NCI-H69 (cell line): ENCODE measurements at regions not wholly inside any gene's neighbourhood (a gene's known extent, or its start where the extent isn't known, plus 50 kb on each side); places are given as distances from the start of the nearest gene placed in this dataset.
"Not testable (repeated sequence)": the region's sequence is repeated elsewhere in the genome, so short reads cannot be mapped to it uniquely, and the experiment has no call there.

ENCODE experiments used
- DNase-seq: peaks from one replicate; lab custom pipeline; 2025; lab: John Stamatoyannopoulos, UW

GRCh38 chr3:104257486-104257885 is 1109.2 kb upstream of the ALCAM start:
- DNase-seq: peak; percentile 11

GRCh38 chr3:104263477-104263876 is 1103.2 kb upstream of the ALCAM start:
- DNase-seq: no peak

- DNase-seq: peak; percentile 17
Measured at GRCh38 chr3:104266219-104266618, 1100.5 kb upstream of the ALCAM start.

- peak; percentile 3 for DNase-seq
Measured at GRCh38 chr3:104269771-104270170, 1096.9 kb upstream of the ALCAM start.

DNA sequence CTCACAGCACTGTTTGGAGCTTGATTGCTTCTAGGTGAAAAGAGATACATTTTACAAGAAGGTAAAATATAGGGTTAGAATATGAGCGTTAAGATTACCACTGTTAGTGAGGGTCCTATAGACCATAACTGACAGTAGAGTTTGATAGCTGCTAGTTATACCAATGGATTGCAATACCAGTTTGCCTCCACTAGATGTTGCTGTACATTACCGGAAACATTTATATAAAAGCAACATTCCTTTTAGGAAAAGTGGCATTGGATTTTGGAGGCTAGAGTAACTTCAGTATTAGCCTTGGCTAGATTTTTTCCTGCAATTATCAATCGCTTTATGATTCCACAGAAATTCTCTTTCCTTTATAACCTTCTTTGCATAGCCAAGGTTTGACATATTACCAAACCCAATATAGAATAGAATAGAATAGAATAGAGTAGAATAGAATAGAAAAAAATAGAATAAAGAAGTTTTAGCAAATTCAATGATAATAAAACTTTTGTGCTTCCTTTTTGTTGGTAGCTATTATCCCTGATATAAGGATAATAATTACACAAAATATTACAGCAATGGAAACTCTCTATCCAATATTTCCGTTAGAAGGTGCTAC is 1093.6 kb upstream of the ALCAM start:
- DNase-seq: peak; percentile 68

GRCh38 chr3:104275199-104275598 is 1091.5 kb upstream of the ALCAM start:
- no peak for DNase-seq

- DNase-seq: no peak
Measured at GRCh38 chr3:104279617-104280016, 1087.1 kb upstream of the ALCAM start.

DNA sequence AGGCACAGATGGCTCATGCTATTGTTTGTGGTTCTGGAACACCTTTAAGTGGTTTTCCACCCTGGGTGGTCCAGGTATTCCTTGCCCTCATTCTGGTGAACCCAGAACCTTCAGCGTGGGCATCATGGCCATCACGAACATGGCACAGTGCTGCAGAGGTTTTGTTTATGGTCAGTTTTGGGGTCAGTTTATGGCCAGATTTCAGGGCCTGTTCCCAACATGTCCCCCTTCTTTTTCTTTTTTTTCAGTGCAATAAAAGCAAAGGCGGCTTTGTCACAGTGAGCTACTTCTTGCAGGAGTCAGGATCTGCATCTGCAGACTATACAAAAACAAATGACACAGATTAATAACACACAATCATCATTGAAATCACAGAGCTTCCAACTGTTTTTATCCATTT is 1085.0 kb upstream of the ALCAM start:
- DNase-seq: no peak

DNA sequence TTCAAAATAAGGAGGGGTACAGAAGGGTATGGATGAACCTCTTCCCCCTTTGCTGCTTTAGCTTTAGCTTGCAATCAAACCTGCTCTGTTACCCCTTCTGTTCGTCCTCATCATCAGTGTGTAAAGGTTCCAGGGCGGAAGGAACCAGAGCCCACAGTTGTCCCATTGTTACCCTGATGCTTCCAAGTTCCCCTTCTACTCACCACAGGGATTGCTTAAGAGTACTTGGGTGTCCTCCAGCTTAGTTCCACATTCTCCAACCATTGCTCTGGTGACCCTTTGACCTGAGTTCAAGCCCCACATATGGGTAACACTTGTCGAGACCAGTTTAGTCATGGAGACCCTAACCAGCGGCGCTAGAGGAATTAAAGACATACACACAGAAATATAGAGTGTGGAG is 1080.1 kb upstream of the ALCAM start:
- DNase-seq: no peak

- peak; percentile 3 for DNase-seq
Measured at GRCh38 chr3:104291437-104291851, 1075.3 kb upstream of the ALCAM start.

DNA sequence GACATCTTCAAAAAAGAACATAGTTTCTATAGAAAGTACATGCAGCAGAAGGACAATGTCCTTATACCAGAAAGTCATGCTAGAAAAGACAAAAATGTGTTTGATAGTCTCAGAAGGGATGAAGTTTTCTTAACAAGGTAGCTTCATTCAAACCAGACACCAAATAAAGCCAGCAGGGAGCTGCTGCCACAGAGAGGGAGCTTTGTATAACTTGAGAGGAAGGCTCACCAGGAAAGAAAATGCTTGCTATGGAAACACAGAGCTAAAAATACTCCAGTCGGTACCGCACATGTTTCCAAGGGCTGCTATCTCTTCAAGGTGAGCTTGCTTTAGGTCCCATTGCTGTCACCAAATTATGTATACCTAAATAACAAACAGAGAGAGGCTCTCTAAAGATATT is 1074.8 kb upstream of the ALCAM start:
- DNase-seq: peak; percentile 44

DNA sequence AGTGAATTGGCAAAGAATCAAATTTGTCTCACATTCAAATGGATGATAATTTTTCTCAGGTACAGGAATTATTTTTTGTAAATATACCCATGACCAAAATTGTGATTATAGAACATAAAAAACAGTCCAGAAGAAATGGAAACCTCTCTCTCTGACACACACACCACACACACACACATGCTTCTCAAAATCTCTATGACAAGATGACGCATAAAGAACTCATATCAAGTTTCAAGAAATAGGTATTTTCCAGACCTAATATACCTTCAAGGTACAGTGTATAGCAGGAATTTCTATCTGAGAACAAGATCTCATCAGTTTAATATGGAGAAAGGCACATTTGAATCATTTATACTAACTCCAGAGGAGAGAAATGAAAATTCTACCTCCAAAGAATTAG is 1069.1 kb upstream of the ALCAM start:
- DNase-seq: peak; percentile 1

DNA sequence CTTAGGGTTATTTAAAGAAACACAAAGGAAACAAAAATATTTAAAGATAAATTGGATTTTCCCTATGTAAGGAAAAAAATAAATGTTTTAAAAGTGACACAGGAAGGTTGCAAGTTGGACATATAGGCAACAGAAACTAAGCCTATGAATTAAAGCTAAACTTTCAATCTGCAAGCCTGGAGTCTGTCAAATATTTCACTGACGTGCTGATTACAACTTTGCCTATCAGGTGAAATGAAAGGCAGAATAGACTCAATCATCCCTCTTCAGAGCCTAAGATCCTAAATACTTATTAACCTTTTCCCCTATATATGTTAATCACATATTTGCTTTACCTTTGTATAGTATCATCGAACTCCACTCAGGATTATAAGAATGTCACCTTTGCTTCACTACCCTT is 1068.0 kb upstream of the ALCAM start:
- DNase-seq: no peak

GRCh38 chr3:104316118-104316517 is 1050.6 kb upstream of the ALCAM start:
- no peak for DNase-seq

DNA sequence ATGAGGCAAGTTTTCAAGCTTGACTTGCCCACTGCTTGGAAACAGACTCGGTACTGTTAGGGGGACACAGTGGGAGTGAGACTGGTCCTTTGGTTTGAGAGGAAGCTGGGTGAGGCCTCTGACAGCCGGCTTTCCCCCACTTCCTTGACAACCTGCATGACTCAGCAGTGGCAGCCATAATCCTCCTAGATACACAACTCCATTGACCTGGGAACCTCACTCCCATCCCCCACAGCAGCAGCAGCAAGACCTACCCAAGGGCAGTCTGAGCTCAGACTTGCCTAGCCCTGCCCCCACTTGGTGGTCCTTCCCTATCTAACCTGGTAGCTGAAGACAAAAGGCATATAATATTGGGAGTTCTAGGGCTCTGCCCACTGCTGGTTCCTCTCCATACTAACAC is 1043.5 kb upstream of the ALCAM start:
- no peak for DNase-seq

- no peak for DNase-seq
Measured at GRCh38 chr3:104347291-104347690, 1019.4 kb upstream of the ALCAM start.

DNA sequence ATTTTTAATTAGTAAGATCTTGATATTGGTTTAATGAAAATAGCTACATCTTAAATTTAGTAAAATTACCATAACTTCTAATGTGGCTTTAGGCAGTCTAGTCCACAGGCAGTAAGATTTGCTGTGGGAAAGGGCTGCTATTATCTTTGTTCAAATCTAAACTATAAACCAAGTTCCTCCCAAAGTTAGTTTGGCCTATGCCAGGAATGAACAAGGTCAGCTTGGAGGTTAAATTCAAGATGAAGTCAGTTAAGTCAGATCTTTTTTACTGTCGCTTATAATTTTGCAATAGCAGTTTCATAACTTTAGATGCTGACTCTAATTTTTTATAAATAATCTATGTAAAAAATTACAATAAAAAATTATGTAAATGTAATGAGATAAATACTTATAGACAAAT is 1016.9 kb upstream of the ALCAM start:
- no peak for DNase-seq

DNA sequence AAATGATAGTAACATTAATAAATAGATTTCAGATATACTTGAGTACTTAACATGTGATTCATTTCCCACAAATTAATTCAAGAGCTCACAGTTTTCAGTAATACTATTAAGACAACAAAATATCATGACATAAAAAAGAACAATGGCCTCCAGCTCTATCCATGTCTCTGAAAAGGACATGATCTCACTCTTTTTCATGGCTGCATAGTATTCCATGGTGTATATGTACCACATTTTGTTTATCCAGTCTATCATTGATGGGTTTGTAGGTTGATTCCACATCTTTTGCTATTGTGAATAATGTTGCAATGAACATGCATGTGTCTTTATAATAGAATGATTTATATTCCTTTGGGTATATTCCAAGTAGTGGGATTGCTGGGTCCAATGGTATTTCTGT is 1012.8 kb upstream of the ALCAM start:
- DNase-seq: no peak

GRCh38 chr3:104359546-104359945 is 1007.2 kb upstream of the ALCAM start:
- no peak for DNase-seq

- DNase-seq: no peak
Measured at GRCh38 chr3:104360038-104360437, 1006.7 kb upstream of the ALCAM start.

- DNase-seq: not testable (repeated sequence)
Measured at GRCh38 chr3:104361748-104362147, 1005.0 kb upstream of the ALCAM start.

DNA sequence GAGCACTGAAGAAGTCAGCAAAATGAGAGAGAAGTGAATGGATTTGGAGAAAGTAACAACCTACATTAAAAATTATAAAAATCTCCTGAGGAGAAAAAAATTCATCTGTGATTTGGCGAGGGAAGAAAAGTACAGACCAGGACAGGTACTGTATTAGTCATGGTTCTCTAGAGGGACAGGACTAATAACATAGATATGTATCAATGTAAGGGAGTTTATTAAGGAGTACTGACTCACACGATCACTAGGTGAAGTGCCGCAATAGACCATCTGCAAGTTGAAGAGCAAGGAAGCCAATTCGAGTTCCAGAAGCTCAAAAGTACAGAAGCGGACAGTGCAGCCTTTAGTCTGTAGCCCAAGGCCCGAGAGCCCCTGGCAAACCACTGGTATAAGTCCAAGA is 1004.4 kb upstream of the ALCAM start:
- DNase-seq: no peak

DNA sequence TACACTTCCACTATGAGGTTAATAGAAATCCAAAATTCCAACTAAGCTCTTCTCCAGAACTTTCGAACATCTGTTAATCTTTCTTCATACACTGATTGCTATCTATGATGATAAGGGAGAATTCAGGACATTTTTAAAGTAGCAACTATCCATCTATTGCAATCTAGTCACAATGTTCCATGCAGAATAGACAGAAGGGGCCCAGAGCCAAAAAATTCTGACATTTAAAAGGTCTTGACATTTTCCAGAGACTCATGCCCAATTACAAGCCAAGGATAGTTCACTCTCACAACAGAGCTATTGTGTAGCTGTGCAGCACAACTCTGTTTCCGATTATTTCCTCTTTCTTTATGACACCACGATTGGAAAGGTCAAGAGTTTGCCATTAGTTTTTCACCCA is 999.7 kb upstream of the ALCAM start:
- no peak for DNase-seq

- no peak for DNase-seq
Measured at GRCh38 chr3:104368760-104369159, 997.9 kb upstream of the ALCAM start.

DNA sequence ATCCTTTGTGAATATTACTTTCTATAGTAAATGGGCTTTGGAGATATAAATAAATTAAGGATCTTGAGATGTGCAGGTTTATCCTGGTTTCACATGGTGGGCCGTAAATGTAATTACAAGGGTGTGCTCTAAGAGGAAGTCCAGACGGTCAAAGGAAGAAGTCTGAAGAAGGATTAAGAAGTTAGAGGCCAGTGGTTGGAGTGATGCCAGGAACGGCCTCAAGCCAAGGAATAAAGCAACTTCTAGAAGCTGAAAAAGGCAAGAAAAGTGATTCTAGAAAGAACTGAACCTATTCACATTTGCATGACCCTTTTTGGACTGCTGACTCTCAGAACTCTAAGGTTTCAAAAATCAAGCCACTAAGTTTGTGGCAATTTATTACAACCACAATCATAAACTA is 981.3 kb upstream of the ALCAM start:
- no peak for DNase-seq
